GM12892 (cell line): ENCODE measurements at regions not wholly inside any gene's neighbourhood (a gene's known extent, or its start where the extent isn't known, plus 50 kb on each side); places are given as distances from the start of the nearest gene placed in this dataset.

Experiments
- POLR2A ChIP-seq: IDR thresholded peaks from 2 replicates; pipeline ENCODE4 v1.6.1; 2011; ENCODE audit warnings: low read depth, low read length, control low read depth
- TAF1 ChIP-seq: IDR thresholded peaks from 2 replicates; pipeline ENCODE4 v1.6.1; 2011; ENCODE audit warnings: low read depth, mild to moderate bottlenecking, control low read depth, low read length, borderline replicate concordance

- TF ChIP-seq POLR2A (no peak), TAF1 (no peak)
These were observed 549.0 kb upstream of the VSTM2A start for GRCh38 chr7:53993224-53993623.
